C4-2B (cell line): ENCODE measurements at regions not wholly inside any gene's neighbourhood (a gene's known extent, or its start where the extent isn't known, plus 50 kb on each side); places are given as distances from the start of the nearest gene placed in this dataset.

Source experiments
- H3K27ac ChIP-seq: fragments of 450-650 bp; 2 replicates; pipeline ENCODE4 v1.5.1; 2017
- CTCF ChIP-seq: fragments of 450-650 bp; conservative IDR thresholded peaks from 2 replicates; pipeline ENCODE4 v1.5.1; 2017; ENCODE audit warnings: mild to moderate bottlenecking
- ZFX ChIP-seq: fragments of 450-650 bp; IDR thresholded peaks from 2 replicates; pipeline ENCODE4 v1.6.1; 2017

- TF ChIP-seq ZFX (no peak), CTCF (no peak)
- H3K27ac ChIP-seq = no peak overlapping the region
Measured at GRCh38 chr20:11689262-11689661, 228.4 kb upstream of the BTBD3 start.

- no peak overlapping the region for H3K27ac ChIP-seq
- TF ChIP-seq CTCF (no peak), ZFX (no peak)
Measured at GRCh38 chr20:11691766-11692165, 225.9 kb upstream of the BTBD3 start.

GRCh38 chr20:11692567-11692966 lies 225.1 kb upstream of the BTBD3 start:
- TF ChIP-seq ZFX = no peak
- no peak for TF ChIP-seq CTCF
- H3K27ac ChIP-seq = no peak overlapping the region

GRCh38 chr20:11694467-11694866 lies 223.2 kb upstream of the BTBD3 start:
- H3K27ac ChIP-seq = no peak overlapping the region
- TF ChIP-seq ZFX = no peak

- TF ChIP-seq CTCF (no peak), ZFX (no peak)
- H3K27ac ChIP-seq = no peak overlapping the region
Measured at GRCh38 chr20:11697055-11697454, 220.6 kb upstream of the BTBD3 start.

- H3K27ac ChIP-seq = no peak overlapping the region
- TF ChIP-seq ZFX (no peak), CTCF (no peak)
Measured at GRCh38 chr20:11697646-11698045, 220.0 kb upstream of the BTBD3 start.

- TF ChIP-seq ZFX (no peak), CTCF (no peak)
Measured at GRCh38 chr20:11698124-11698523, 219.6 kb upstream of the BTBD3 start.

GRCh38 chr20:11700831-11701230 lies 216.9 kb upstream of the BTBD3 start:
- H3K27ac ChIP-seq = no peak overlapping the region
- TF ChIP-seq ZFX (no peak), CTCF (no peak)

More at GRCh38 chr20:11698124-11698523, 219.6 kb upstream of the BTBD3 start:
- H3K27ac ChIP-seq = no peak overlapping the region
